ENCODE measurements at regions not wholly inside any gene's neighbourhood (a gene's known extent, or its start where the extent isn't known, plus 50 kb on each side); places are given as distances from the start of the nearest gene placed in this dataset.

- TF ChIP-seq PHF8 (conservative IDR thresholded peaks at IDR 0.05; ENCODE audit: low read depth, low read length) (no peak), HDAC2 (IDR thresholded peaks at IDR 0.05; ENCODE audit: borderline replicate concordance in 1 of 2, low read depth in 2 of 2, low read length in 2 of 2) (no peak)
Measured at GRCh38 chr15:95822961-95823360, 507.5 kb upstream of the NR2F2 start (continued).

Measured in H1 (cell line).